ENCODE measurements at regions not wholly inside any gene's neighbourhood (a gene's known extent, or its start where the extent isn't known, plus 50 kb on each side); places are given as distances from the start of the nearest gene placed in this dataset.

- FAIRE-seq, result no peak
- Histone ChIP-seq H3K4me3 (replicated peaks in 1 of 3; ENCODE audit: insufficient read depth in 1 of 3, low read depth in 1 of 3, low read length in 3 of 3) (no peak overlapping the region), H3K4me2 (ENCODE audit: insufficient read depth, low read length) (no peak overlapping the region), H3K4me1 (ENCODE audit: control insufficient read depth, extremely low read depth, insufficient read depth, low read length) (no peaks in the 10 kb centered on the region), H3K9ac (replicated peaks; ENCODE audit: extremely low read depth, insufficient read depth, low read length) (no peak overlapping the region), H3K79me2 (ENCODE audit: control insufficient read depth, insufficient read depth, low read length) (no peaks in the 10 kb centered on the region), H2AFZ (ENCODE audit: low read depth, low read length) (no peak overlapping the region), H3K27me3 (ENCODE audit: control insufficient read depth in 2 of 2, insufficient read depth in 2 of 2, low read length in 2 of 2) (peaks cover 0 to 3% of the 10 kb centered on the region in 2 experiments), H3K9me1 (replicated peaks; ENCODE audit: control insufficient read depth, extremely low read depth, insufficient read depth, low read length) (no peaks in the 10 kb centered on the region), H4K20me1 (replicated peaks; ENCODE audit: control insufficient read depth, extremely low read depth, insufficient read depth, low read length) (no peaks in the 10 kb centered on the region), H3K36me3 (ENCODE audit: control insufficient read depth in 2 of 2, extremely low read depth in 1 of 2, insufficient read depth in 2 of 2, low read length in 2 of 2) (no peaks in the 10 kb centered on the region), H3K27ac (ENCODE audit: insufficient read depth, low read depth, low read length) (no peak overlapping the region), H3K9me3 (replicated peaks; ENCODE audit: control insufficient read depth, insufficient read depth, low read length) (no peaks in the 10 kb centered on the region)
- TF ChIP-seq FOS (IDR thresholded peaks at IDR 0.05; ENCODE audit: borderline replicate concordance, insufficient read depth, low read length) (no peak), POLR2A (IDR thresholded peaks at IDR 0.05; ENCODE audit: low read depth, low read length) (no peak), JUN (IDR thresholded peaks at IDR 0.05; ENCODE audit: borderline replicate concordance, insufficient read depth, insufficient read length, low read depth) (no peak), GATA2 (IDR thresholded peaks at IDR 0.05; ENCODE audit: insufficient read depth, insufficient read length, low read depth, low read length) (no peak), EZH2 (IDR thresholded peaks at IDR 0.05; ENCODE audit: borderline replicate concordance, low read depth, low read length, severe bottlenecking) (no peak), MYC (IDR thresholded peaks at IDR 0.05; ENCODE audit: low read depth, low read length) (no peak), POLR2AphosphoS5 (IDR thresholded peaks at IDR 0.05; ENCODE audit: insufficient read depth, low read depth, low read length) (no peak)
- TF ChIP-seq, protein P1, sequence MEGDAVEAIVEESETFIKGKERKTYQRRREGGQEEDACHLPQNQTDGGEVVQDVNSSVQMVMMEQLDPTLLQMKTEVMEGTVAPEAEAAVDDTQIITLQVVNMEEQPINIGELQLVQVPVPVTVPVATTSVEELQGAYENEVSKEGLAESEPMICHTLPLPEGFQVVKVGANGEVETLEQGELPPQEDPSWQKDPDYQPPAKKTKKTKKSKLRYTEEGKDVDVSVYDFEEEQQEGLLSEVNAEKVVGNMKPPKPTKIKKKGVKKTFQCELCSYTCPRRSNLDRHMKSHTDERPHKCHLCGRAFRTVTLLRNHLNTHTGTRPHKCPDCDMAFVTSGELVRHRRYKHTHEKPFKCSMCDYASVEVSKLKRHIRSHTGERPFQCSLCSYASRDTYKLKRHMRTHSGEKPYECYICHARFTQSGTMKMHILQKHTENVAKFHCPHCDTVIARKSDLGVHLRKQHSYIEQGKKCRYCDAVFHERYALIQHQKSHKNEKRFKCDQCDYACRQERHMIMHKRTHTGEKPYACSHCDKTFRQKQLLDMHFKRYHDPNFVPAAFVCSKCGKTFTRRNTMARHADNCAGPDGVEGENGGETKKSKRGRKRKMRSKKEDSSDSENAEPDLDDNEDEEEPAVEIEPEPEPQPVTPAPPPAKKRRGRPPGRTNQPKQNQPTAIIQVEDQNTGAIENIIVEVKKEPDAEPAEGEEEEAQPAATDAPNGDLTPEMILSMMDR (IDR thresholded peaks at IDR 0.05; ENCODE audit: extremely low read depth in 1 of 2, insufficient read depth in 1 of 2, low read depth in 1 of 2, low read length in 2 of 2), result no peak
- TF ChIP-seq, protein P2, sequence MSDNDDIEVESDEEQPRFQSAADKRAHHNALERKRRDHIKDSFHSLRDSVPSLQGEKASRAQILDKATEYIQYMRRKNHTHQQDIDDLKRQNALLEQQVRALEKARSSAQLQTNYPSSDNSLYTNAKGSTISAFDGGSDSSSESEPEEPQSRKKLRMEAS (IDR thresholded peaks at IDR 0.05; ENCODE audit: insufficient read depth, insufficient read length), result no peak
- DNase-seq (ENCODE audit: low read depth, low spot score), result no peak
- intact Hi-C loops (cut with micrococcal nuclease), result no loop called here
- no TSS peak for BruUV-seq (replicated peaks)
- POLR2A ChIA-PET, result no interaction called here
- dilution Hi-C loops (cut with MboI; ENCODE audit: extremely low pct_ligation_motif_present, low sequenced_read_pairs), result no loop called here
- CTCF ChIA-PET, result no interaction called here
These were observed 136.5 kb upstream of the CCND2 start for GRCh38 chr12:4137015-4137414.

Data from endothelial cell of umbilical vein (primary cell).